SK-N-SH (cell line): ENCODE measurements at regions not wholly inside any gene's neighbourhood (a gene's known extent, or its start where the extent isn't known, plus 50 kb on each side); places are given as distances from the start of the nearest gene placed in this dataset.

Experiments used
- FOXM1 ChIP-seq: IDR thresholded peaks from 2 replicates; pipeline ENCODE4 v1.4.0; 2012; ENCODE audit warnings: low read depth, mild to moderate bottlenecking
- TF ChIP-seq, protein P1 (sequence below): fragments of 200-600 bp; sonication (generic); IDR thresholded peaks from 2 replicates; pipeline ENCODE4 v1.6.1; 2017; ENCODE audit warnings: antibody characterized with exemption, mild to moderate bottlenecking, moderate library complexity

DNA sequence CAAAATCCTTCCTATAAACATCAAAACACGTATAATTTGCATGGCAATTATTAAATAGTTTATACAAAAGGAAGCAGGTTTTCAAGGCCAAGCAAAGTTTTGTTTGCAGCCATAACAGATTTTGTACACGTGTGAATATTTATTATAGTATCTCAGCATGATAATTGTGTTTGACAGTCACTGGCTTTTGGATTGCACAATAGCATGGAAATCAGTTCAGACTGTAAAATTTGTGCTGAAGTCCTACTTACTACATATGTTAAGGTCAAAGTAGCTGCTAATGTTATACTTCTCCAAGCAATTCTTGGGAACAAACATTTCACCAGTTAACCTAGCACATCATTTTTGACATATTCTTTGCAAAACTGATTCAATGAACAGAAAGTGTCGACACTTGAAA is 287.6 kb upstream of the POM121L12 start:
- TF ChIP-seq, protein P1, sequence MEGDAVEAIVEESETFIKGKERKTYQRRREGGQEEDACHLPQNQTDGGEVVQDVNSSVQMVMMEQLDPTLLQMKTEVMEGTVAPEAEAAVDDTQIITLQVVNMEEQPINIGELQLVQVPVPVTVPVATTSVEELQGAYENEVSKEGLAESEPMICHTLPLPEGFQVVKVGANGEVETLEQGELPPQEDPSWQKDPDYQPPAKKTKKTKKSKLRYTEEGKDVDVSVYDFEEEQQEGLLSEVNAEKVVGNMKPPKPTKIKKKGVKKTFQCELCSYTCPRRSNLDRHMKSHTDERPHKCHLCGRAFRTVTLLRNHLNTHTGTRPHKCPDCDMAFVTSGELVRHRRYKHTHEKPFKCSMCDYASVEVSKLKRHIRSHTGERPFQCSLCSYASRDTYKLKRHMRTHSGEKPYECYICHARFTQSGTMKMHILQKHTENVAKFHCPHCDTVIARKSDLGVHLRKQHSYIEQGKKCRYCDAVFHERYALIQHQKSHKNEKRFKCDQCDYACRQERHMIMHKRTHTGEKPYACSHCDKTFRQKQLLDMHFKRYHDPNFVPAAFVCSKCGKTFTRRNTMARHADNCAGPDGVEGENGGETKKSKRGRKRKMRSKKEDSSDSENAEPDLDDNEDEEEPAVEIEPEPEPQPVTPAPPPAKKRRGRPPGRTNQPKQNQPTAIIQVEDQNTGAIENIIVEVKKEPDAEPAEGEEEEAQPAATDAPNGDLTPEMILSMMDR: no peak
- no peak for TF ChIP-seq FOXM1
